H9 (cell line): ENCODE measurements at regions not wholly inside any gene's neighbourhood (a gene's known extent, or its start where the extent isn't known, plus 50 kb on each side); places are given as distances from the start of the nearest gene placed in this dataset.
A peak's percentile ranks its signal among the peaks of the same experiment; 100 is the strongest.

ENCODE experiments used
- DNase-seq: peaks from one replicate; pipeline ENCODE4 v3.0.0-alpha.2; 2017
- H2AFZ ChIP-seq: one replicate; pipeline ENCODE4 v1.6.1; 2013; ENCODE audit warnings: mild to moderate bottlenecking, low read length, control low read depth, moderate library complexity
- H2AK5ac ChIP-seq: 2 replicates; pipeline ENCODE4 v1.6.1; 2013; ENCODE audit warnings: low read length, control low read depth, mixed read lengths; ENCODE audit not compliant: insufficient read length
- H2BK120ac ChIP-seq: one replicate; pipeline ENCODE4 v1.6.1; 2013; ENCODE audit warnings: low read depth, mild to moderate bottlenecking, low read length, control low read depth, inconsistent platforms; ENCODE audit not compliant: poor library complexity, severe bottlenecking
- H2BK12ac ChIP-seq: 2 replicates; pipeline ENCODE4 v1.6.1; 2013; ENCODE audit warnings: low read length, control low read depth, mixed read lengths, low read depth; ENCODE audit not compliant: insufficient read length
- H2BK15ac ChIP-seq: 2 replicates; pipeline ENCODE4 v1.6.1; 2013; ENCODE audit warnings: low read depth, low read length, control low read depth
- H2BK20ac ChIP-seq: one replicate; pipeline ENCODE4 v1.6.1; 2013; ENCODE audit warnings: low read depth, mild to moderate bottlenecking, low read length, control low read depth, inconsistent platforms; ENCODE audit not compliant: poor library complexity, severe bottlenecking
- H2BK5ac ChIP-seq: 2 replicates; pipeline ENCODE4 v1.6.1; 2013; ENCODE audit warnings: low read length, control low read depth, mixed read lengths; ENCODE audit not compliant: insufficient read length
- H3K14ac ChIP-seq: 2 replicates; pipeline ENCODE4 v1.6.1; 2013; ENCODE audit warnings: low read length, control low read depth; ENCODE audit not compliant: insufficient read depth
- H3K18ac ChIP-seq: 2 replicates; pipeline ENCODE4 v1.6.1; 2013; ENCODE audit warnings: low read depth, mild to moderate bottlenecking, mixed read lengths, low read length, control low read depth; ENCODE audit not compliant: insufficient read length
- H3K23ac ChIP-seq: 2 replicates; pipeline ENCODE4 v1.6.1; 2013; ENCODE audit warnings: low read length, control low read depth, mixed read lengths, low read depth; ENCODE audit not compliant: insufficient read length
- H3K23me2 ChIP-seq: 2 replicates; pipeline ENCODE4 v1.6.1; 2013; ENCODE audit warnings: low read depth, mild to moderate bottlenecking, mixed read lengths, low read length, control low read depth; ENCODE audit not compliant: insufficient read length, poor library complexity, severe bottlenecking
- H3K27ac ChIP-seq: 2 replicates; pipeline ENCODE4 v1.5.1; 2013; ENCODE audit warnings: low read length, control low read depth, mixed read lengths, low read depth; ENCODE audit not compliant: insufficient read length
- H3K27me3 ChIP-seq: 2 replicates; pipeline ENCODE4 v1.6.1; 2013; ENCODE audit warnings: low read length, control low read depth, inconsistent platforms; ENCODE audit not compliant: insufficient read depth
- H3K4ac ChIP-seq: 2 replicates; pipeline ENCODE4 v1.6.1; 2013; ENCODE audit warnings: low read depth, mild to moderate bottlenecking, control low read depth, inconsistent platforms, low read length, moderate library complexity
- H3K4me1 ChIP-seq: 2 replicates; pipeline ENCODE4 v1.6.1; 2013; ENCODE audit warnings: low read length, control low read depth, inconsistent platforms; ENCODE audit not compliant: insufficient read depth
- H3K4me2 ChIP-seq: 2 replicates; pipeline ENCODE4 v1.6.1; 2013; ENCODE audit warnings: low read length, control low read depth, mixed read lengths; ENCODE audit not compliant: insufficient read length, insufficient read depth
- H3K56ac ChIP-seq: 2 replicates; pipeline ENCODE4 v1.6.1; 2013; ENCODE audit warnings: low read depth, mild to moderate bottlenecking, mixed read lengths, low read length, control low read depth; ENCODE audit not compliant: insufficient read length
- H3K79me1 ChIP-seq: 2 replicates; pipeline ENCODE4 v1.6.1; 2013; ENCODE audit warnings: low read depth, mild to moderate bottlenecking, moderate library complexity, low read length, control low read depth, inconsistent platforms; ENCODE audit not compliant: insufficient read depth, poor library complexity, severe bottlenecking
- H3K79me2 ChIP-seq: 2 replicates; pipeline ENCODE4 v1.6.1; 2013; ENCODE audit warnings: low read length, control low read depth, inconsistent platforms; ENCODE audit not compliant: insufficient read depth
- H3K9ac ChIP-seq: 2 replicates; pipeline ENCODE4 v1.6.1; 2013; ENCODE audit warnings: low read length, control low read depth, mixed read lengths; ENCODE audit not compliant: insufficient read length; ENCODE audit errors: extremely low read depth
- H3K9me3 ChIP-seq: one replicate; pipeline ENCODE4 v1.6.1; 2013; ENCODE audit warnings: low read depth, low read length, inconsistent platforms; ENCODE audit not compliant: control insufficient read depth
- H3T11ph ChIP-seq: one replicate; pipeline ENCODE4 v1.6.1; 2013; ENCODE audit warnings: mild to moderate bottlenecking, low read length, control low read depth, inconsistent platforms
- H4K20me1 ChIP-seq: one replicate; pipeline ENCODE4 v1.6.1; 2013; ENCODE audit not compliant: control insufficient read depth, insufficient read length, insufficient read depth
- H4K5ac ChIP-seq: 2 replicates; pipeline ENCODE4 v1.6.1; 2013; ENCODE audit warnings: low read depth, mild to moderate bottlenecking, mixed read lengths, low read length, control low read depth; ENCODE audit not compliant: insufficient read length
- H4K8ac ChIP-seq: replicated peaks from 2 replicates; pipeline ENCODE4 v1.6.1; 2013; ENCODE audit warnings: low read length, control low read depth, mixed read lengths, low read depth; ENCODE audit not compliant: insufficient read length
- H4K91ac ChIP-seq: 2 replicates; pipeline ENCODE4 v1.6.1; 2013; ENCODE audit warnings: low read depth, mild to moderate bottlenecking, moderate library complexity, mixed read lengths, low read length, control low read depth; ENCODE audit not compliant: insufficient read length
- H3K27ac Mint-ChIP-seq, 3 experiments: 2 replicates in 2 of 3; 3 replicates in 1 of 3; pipeline ENCODE4 v1.8.0; 2020 to 2021; ENCODE audit warnings: mixed read lengths in 3 of 3, mild to moderate bottlenecking in 1 of 3, moderate library complexity in 1 of 3
- H3K27me3 Mint-ChIP-seq: 2 replicates; pipeline ENCODE4 v1.8.0; 2021; ENCODE audit warnings: low read depth, mild to moderate bottlenecking, moderate library complexity, mixed read lengths
- H3K36me3 Mint-ChIP-seq, 3 experiments: 2 replicates in 2 of 3; 3 replicates in 1 of 3; pipeline ENCODE4 v1.8.0; 2020 to 2021; ENCODE audit warnings: low read depth in 3 of 3, mixed read lengths in 3 of 3; ENCODE audit not compliant: insufficient read depth in 1 of 3
- H3K4me1 Mint-ChIP-seq, 2 experiments: 2 replicates each; pipeline ENCODE4 v1.8.0; 2020; ENCODE audit warnings: mixed read lengths in 2 of 2
- H3K4me3 Mint-ChIP-seq, 2 experiments: 2 replicates in 1 of 2; 3 replicates in 1 of 2; pipeline ENCODE4 v1.8.0; 2020 to 2021; ENCODE audit warnings: mild to moderate bottlenecking in 2 of 2, mixed read lengths in 2 of 2, moderate library complexity in 1 of 2
- H3K9me3 Mint-ChIP-seq, 2 experiments: 2 replicates in 1 of 2; 3 replicates in 1 of 2; pipeline ENCODE4 v1.8.0; 2020; ENCODE audit warnings: mild to moderate bottlenecking in 2 of 2, mixed read lengths in 2 of 2, moderate library complexity in 1 of 2
- WGBS: extraction: QIAGEN DNeasy Blood & Tissue Kit; methylation state at CpG from one replicate; pipeline ENCODE4 v1.1.7; 2013; ENCODE audit warnings: missing lambda C conversion rate, low lambda C conversion rate, mixed read lengths; ENCODE audit not compliant: insufficient read length; ENCODE audit errors: extremely low coverage; 5-methylcytosine and 5-hydroxymethylcytosine counted together
- TF ChIP-seq, protein P1 (sequence below): fragments of 200-600 bp; sonication (generic); conservative IDR thresholded peaks from 3 replicates; pipeline ENCODE4 v1.8.0; 2021; ENCODE audit warnings: antibody characterized with exemption, mild to moderate bottlenecking

DNA sequence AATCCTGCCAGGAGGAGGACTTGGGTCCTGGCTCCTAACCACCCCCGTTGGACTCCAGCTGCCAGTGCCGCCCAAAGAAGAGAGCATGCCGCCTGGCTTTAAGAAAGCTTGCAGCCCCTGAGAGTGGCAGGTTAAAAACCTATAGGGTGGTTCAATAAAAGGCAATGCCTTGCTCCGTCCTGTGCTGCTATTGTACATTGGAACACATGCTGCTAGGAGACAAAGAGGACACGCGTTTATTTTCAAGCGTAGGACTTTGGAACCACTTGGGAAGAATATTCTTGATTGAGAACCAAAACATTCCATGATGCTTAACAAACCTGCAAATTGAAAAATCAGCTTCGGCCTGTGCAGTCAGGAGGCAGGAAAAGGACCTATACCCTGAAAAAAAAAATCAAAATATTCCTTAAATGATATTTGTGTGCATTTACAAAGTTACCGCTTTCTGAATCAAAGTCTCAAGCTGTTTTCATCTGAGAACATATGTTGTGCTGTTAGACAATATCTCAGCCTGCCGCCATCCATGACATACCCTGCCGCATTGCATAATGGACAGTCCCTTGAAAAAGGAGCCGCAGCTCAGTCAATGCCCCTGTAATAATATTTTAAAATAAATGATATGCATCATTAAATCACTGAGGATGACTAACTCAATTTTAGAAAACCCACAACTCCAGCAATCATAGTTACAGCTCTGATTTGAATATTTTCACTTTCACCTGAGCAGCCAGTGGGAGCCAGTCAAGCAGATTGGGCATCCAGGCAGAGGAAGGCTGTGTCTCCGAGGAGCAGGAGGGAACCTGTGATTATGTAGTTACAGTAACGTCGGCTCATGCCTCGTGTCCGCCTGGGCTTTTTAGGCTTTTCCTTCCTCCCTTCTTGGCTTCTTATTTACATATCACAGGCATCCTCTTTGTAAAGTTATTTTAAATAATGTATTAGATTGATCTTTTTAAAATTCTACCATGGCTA lies 805.6 kb upstream of the FANCL start:
- Histone ChIP-seq H2BK15ac (no peak overlapping the region), H2BK12ac (no peak overlapping the region), H3K18ac (no peak overlapping the region), H3K9me3 (no peaks in the 10 kb centered on the region), H4K8ac (no peak overlapping the region), H2BK120ac (no peak overlapping the region), H3K79me2 (no peaks in the 10 kb centered on the region), H4K20me1 (no peaks in the 10 kb centered on the region), H2BK20ac (no peak overlapping the region), H3K56ac (no peak overlapping the region), H3T11ph (no peak overlapping the region), H4K91ac (no peak overlapping the region), H2BK5ac (no peak overlapping the region), H2AFZ (no peak overlapping the region), H4K5ac (no peak overlapping the region), H3K79me1 (no peaks in the 10 kb centered on the region), H2AK5ac (no peak overlapping the region), H3K27ac (no peak overlapping the region), H3K14ac (no peak overlapping the region), H3K27me3 (no peaks in the 10 kb centered on the region), H3K9ac (no peak overlapping the region), H3K4me2 (no peak overlapping the region), H3K23me2 (no peaks in the 10 kb centered on the region), H3K23ac (no peak overlapping the region), H3K4ac (no peak overlapping the region), H3K4me1 (no peaks in the 10 kb centered on the region)
- TF ChIP-seq, protein P1, sequence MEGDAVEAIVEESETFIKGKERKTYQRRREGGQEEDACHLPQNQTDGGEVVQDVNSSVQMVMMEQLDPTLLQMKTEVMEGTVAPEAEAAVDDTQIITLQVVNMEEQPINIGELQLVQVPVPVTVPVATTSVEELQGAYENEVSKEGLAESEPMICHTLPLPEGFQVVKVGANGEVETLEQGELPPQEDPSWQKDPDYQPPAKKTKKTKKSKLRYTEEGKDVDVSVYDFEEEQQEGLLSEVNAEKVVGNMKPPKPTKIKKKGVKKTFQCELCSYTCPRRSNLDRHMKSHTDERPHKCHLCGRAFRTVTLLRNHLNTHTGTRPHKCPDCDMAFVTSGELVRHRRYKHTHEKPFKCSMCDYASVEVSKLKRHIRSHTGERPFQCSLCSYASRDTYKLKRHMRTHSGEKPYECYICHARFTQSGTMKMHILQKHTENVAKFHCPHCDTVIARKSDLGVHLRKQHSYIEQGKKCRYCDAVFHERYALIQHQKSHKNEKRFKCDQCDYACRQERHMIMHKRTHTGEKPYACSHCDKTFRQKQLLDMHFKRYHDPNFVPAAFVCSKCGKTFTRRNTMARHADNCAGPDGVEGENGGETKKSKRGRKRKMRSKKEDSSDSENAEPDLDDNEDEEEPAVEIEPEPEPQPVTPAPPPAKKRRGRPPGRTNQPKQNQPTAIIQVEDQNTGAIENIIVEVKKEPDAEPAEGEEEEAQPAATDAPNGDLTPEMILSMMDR = no peak
- Mint-ChIP-seq H3K27me3 (no peaks in the 10 kb centered on the region; the same call in 1 of the 2 replicates), H3K9me3 (no peaks in the 10 kb centered on the region), H3K4me3 (no peak overlapping the region), H3K36me3 (no peaks in the 10 kb centered on the region), H3K4me1 (no peaks in the 10 kb centered on the region), H3K27ac (peak overlapping the region in 1 of 3 experiments; percentile 62; a peak in 1 of 7 replicates)
- no CpG with 5 or more reads among the region's 17 CpGs for WGBS
- no peak for DNase-seq
